Neural crest cell (in vitro differentiated cells): ENCODE measurements at regions not wholly inside any gene's neighbourhood (a gene's known extent, or its start where the extent isn't known, plus 50 kb on each side); places are given as distances from the start of the nearest gene placed in this dataset.

Experiments used
- DNase-seq: peaks from one replicate; pipeline ENCODE4 v3.0.0; 2021; ENCODE audit warnings: low read depth, mixed read lengths, low spot score
- H3K27ac Mint-ChIP-seq: one replicate; pipeline ENCODE4 v1.8.0; 2021; ENCODE audit warnings: mild to moderate bottlenecking, mixed read lengths; ENCODE audit not compliant: unreplicated experiment
- H3K27me3 Mint-ChIP-seq: 2 replicates; pipeline ENCODE4 v1.8.0; 2021; ENCODE audit warnings: low read depth, mild to moderate bottlenecking, mixed read lengths
- H3K36me3 Mint-ChIP-seq: 2 replicates; pipeline ENCODE4 v1.8.0; 2021; ENCODE audit warnings: low read depth, mild to moderate bottlenecking, mixed read lengths
- H3K4me1 Mint-ChIP-seq: 2 replicates; pipeline ENCODE4 v1.8.0; 2021; ENCODE audit warnings: mixed read lengths
- H3K4me3 Mint-ChIP-seq: one replicate; pipeline ENCODE4 v1.8.0; 2021; ENCODE audit warnings: mild to moderate bottlenecking, mixed read lengths
- H3K9me3 Mint-ChIP-seq: 2 replicates; pipeline ENCODE4 v1.8.0; 2021; ENCODE audit warnings: mixed read lengths
- CTCF ChIP-seq: fragments of 200-600 bp; sonication (generic); conservative IDR thresholded peaks from 2 replicates; pipeline ENCODE4 v1.5.0; 2021; ENCODE audit warnings: antibody characterized with exemption, mild to moderate bottlenecking

DNA sequence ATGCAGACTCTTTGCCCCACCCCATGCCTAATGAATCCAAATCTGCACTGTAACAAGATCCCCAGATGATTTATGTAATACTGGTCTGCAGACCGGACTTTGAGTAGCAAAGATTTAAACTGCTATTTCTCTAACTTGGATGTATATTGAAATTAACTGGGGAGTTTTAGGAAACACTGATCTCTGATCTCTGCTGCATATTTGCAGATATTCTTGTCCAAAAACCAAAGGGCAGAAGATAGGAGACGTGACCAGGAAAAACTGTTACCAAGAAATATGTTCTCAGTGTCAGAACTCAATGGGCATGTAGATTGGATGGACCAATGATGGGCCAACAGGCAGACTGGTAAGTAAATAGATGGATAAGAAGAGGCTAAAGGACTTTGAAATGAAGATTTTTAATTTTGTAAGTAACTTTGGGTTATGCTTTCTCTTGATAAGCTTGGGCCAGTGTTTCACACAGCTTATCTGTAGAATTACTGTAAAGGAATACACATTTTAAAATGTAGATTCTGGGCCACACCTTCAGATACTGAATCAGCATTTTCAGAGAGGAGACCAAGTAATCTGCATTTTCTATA is 64.5 kb upstream of the TP63 start:
- no peak for DNase-seq
- Mint-ChIP-seq H3K36me3 (no peaks in the 10 kb centered on the region), H3K9me3 (no peaks in the 10 kb centered on the region), H3K4me1 (no peaks in the 10 kb centered on the region), H3K27me3 (no peaks in the 10 kb centered on the region), H3K4me3 (no peak overlapping the region), H3K27ac (no peak overlapping the region)
- TF ChIP-seq CTCF = no peak

DNA sequence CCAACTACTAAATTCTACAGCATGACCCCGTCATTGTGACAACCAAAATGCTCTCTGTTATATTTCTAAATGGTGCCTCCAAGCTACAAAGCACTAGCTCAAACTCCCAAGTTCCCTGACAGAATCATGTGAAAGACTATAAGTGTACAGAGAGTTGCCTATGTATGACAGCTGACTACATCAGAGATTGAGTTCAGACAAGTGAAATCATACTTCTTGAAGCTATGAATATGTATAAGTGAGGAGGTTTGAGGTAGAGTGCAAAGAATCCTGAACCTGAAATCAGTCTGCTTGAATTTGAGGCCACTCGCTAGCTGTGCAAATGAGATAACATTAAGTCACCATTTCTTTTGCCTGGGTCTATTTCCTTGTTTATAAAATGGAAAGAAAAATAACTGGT is 63.9 kb upstream of the TP63 start:
- Mint-ChIP-seq H3K9me3 (no peaks in the 10 kb centered on the region), H3K36me3 (no peaks in the 10 kb centered on the region), H3K27ac (no peak overlapping the region), H3K4me1 (no peaks in the 10 kb centered on the region), H3K4me3 (no peak overlapping the region), H3K27me3 (no peaks in the 10 kb centered on the region)
- no peak for TF ChIP-seq CTCF
- no peak for DNase-seq

DNA sequence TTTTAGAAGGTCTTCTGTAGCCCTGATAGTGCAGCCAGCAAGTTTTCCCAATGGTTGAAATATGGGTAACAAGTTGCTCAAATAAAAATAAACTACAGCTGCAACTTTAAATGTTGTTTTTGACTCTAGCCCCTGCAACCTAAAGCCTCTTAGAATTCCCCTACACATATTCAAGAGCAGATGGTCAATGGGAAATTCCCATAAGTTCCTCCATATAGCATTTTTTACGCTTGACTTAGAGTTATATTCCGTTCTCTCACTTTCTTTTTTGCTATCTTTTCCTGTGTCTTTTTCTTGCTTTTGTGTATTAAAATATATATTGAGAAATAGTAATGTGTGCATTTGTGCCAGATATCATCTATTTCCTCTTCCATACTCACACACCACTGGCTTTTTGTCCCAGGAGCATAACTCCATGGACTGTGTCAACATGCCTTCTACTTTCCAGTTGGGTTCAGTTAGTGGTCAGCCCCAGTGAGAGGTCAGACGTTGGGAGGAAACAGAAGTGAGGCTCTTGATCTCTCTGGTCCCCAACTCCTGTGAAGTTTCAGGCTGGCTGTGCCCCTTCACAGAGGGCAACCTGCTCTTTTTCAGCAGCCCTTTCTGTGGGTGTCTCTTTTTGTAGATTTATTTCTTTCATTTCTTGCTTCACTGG is 63.3 kb upstream of the TP63 start:
- no peak overlapping the region for H3K27ac Mint-ChIP-seq
- no peaks in the 10 kb centered on the region for H3K4me1 Mint-ChIP-seq
- no peaks in the 10 kb centered on the region for H3K27me3 Mint-ChIP-seq
- TF ChIP-seq CTCF = no peak
- no peak overlapping the region for H3K4me3 Mint-ChIP-seq
- no peaks in the 10 kb centered on the region for H3K9me3 Mint-ChIP-seq
- no peak for DNase-seq
- no peaks in the 10 kb centered on the region for H3K36me3 Mint-ChIP-seq

DNA sequence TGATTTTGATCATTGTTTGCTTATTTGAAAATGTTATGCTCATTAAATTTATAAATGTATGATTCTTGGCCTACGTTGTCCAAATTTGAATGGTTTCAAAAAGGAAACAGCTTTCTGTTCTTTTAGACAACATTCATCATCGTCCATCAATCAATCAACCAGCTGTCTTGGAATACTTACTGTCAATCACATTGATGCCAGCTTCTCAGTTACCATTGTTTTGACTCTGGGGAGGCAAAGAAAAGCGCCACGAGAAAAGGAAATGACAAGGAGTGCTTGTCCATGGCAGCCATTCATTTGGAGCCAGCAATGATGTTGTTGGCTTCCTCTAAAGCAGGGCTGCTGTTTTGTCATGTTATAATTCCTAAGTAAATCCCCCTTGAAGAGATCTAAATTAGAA is 62.2 kb upstream of the TP63 start:
- Mint-ChIP-seq H3K9me3 (no peaks in the 10 kb centered on the region), H3K36me3 (no peaks in the 10 kb centered on the region), H3K4me1 (no peaks in the 10 kb centered on the region), H3K27me3 (no peaks in the 10 kb centered on the region), H3K27ac (no peak overlapping the region), H3K4me3 (no peak overlapping the region)
- no peak for DNase-seq
- TF ChIP-seq CTCF = no peak

GRCh38 chr3:189569473-189569872 is 61.7 kb upstream of the TP63 start:
- no peak for TF ChIP-seq CTCF
- H3K27me3 Mint-ChIP-seq = no peaks in the 10 kb centered on the region
- no peaks in the 10 kb centered on the region for H3K4me1 Mint-ChIP-seq
- no peak overlapping the region for H3K4me3 Mint-ChIP-seq
- no peaks in the 10 kb centered on the region for H3K36me3 Mint-ChIP-seq
- H3K27ac Mint-ChIP-seq = no peak overlapping the region
- DNase-seq = no peak
- H3K9me3 Mint-ChIP-seq = no peaks in the 10 kb centered on the region
